ENCODE measurements at regions not wholly inside any gene's neighbourhood (a gene's known extent, or its start where the extent isn't known, plus 50 kb on each side); places are given as distances from the start of the nearest gene placed in this dataset.

DNA sequence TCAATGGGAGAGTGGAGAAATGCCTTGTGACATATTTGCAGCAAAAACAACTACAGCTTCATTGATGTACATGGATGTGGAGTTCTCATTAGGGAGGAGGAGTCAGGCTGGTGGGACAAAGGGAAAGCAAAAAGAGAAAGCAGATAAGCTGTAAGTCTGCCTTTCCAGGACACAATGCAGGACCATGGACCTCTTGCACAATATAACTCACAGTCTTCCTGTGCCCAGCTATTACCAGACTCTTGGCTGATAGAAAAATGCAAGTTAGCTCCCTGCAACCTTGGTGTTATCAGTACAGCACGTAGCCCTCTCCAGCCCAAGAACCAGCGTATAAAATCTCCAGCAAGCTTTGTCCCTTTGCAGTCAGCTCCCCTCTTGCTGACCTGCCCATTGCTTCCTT is 232.3 kb downstream of the NFATC2 start:
- no peak overlapping the region for H3K4me3 Mint-ChIP-seq
- TF ChIP-seq, protein P1, sequence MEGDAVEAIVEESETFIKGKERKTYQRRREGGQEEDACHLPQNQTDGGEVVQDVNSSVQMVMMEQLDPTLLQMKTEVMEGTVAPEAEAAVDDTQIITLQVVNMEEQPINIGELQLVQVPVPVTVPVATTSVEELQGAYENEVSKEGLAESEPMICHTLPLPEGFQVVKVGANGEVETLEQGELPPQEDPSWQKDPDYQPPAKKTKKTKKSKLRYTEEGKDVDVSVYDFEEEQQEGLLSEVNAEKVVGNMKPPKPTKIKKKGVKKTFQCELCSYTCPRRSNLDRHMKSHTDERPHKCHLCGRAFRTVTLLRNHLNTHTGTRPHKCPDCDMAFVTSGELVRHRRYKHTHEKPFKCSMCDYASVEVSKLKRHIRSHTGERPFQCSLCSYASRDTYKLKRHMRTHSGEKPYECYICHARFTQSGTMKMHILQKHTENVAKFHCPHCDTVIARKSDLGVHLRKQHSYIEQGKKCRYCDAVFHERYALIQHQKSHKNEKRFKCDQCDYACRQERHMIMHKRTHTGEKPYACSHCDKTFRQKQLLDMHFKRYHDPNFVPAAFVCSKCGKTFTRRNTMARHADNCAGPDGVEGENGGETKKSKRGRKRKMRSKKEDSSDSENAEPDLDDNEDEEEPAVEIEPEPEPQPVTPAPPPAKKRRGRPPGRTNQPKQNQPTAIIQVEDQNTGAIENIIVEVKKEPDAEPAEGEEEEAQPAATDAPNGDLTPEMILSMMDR (IDR thresholded peaks at IDR 0.05; ENCODE audit: unreplicated experiment in 3 of 3), result no peak
- H3K9me3 Mint-ChIP-seq, result peaks cover 5% of the 10 kb centered on the region
- peaks cover 11% of the 10 kb centered on the region for H3K4me1 Mint-ChIP-seq
- H3K27ac Mint-ChIP-seq, result no peak overlapping the region
- H3K27me3 Mint-ChIP-seq (ENCODE audit: low read depth), result peaks cover 36% of the 10 kb centered on the region
- no peaks in the 10 kb centered on the region for H3K36me3 Mint-ChIP-seq (ENCODE audit: low read depth)

DNA sequence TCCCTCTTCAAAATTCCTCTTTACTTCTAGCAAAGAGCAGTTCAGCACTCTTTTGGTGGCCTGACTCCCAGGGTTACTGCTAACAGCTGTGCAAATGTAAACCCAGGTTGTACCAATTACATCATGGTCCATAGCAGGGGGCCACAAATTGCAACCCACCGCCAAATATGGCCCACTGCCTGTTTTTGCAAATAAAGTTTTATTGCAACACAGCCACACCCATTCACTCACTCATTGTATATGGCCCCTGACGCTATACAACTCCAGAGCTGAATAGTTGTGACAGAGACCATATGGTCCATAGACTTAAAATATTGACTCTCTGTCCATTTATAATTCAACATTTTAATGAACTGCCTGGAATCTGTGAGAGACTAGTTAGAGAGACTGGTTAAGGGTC is 233.4 kb downstream of the NFATC2 start:
- Mint-ChIP-seq H3K27me3 (ENCODE audit: low read depth) (peaks cover 30% of the 10 kb centered on the region), H3K9me3 (peaks cover 5% of the 10 kb centered on the region), H3K4me1 (peaks cover 11% of the 10 kb centered on the region), H3K27ac (no peak overlapping the region), H3K36me3 (ENCODE audit: low read depth) (no peaks in the 10 kb centered on the region), H3K4me3 (no peak overlapping the region)
- TF ChIP-seq, protein P1 (IDR thresholded peaks at IDR 0.05; ENCODE audit: unreplicated experiment in 3 of 3), result no peak

DNA sequence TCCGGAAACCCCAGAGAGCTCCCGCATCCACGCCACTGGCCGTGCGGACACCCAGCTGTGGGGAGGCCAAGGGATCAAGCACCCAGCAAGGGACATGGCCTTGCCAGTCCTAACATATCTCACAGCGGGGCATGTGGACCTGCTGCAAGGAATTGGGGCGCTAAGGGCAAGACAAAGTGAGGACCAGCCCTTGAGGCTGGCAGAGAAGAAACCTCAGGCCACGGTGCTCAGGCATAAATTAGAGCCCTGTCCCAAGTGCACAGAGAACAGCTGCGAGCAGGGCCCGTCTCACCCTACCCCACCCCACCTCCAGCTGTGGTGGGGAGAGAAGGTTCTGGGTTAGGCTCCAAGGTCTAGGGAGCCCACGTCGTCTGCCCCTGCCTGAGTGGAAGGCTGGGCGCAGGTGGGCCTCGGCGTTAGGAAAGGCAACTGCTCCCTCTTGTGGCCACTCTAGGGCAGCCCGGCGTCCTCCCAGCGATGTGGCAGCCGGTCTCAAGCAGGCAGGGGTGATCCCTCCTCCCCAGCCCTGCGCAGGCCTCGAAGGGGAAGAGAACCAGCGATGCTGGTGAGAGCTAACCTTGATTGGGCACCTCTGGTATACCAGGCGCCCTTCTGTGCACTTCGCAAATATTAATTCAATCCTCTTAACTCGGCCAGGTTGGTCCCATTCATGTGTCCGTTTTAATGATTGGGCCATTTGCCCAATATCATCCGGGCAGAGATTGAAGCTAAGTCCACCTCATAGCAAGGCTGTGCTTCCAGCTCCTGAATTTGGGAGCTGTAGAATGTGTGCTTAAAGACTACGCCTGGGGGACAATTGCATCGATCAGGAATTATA is 235.8 kb downstream of the NFATC2 start:
- Mint-ChIP-seq H3K27ac (no peak overlapping the region), H3K36me3 (ENCODE audit: low read depth) (no peaks in the 10 kb centered on the region), H3K27me3 (ENCODE audit: low read depth) (peaks cover 30% of the 10 kb centered on the region), H3K9me3 (peaks cover 5% of the 10 kb centered on the region), H3K4me1 (peaks cover 5% of the 10 kb centered on the region), H3K4me3 (no peak overlapping the region)
- TF ChIP-seq, protein P1 (IDR thresholded peaks at IDR 0.05; ENCODE audit: unreplicated experiment in 3 of 3), result peak; percentile 92 to 97 (median 94)

DNA sequence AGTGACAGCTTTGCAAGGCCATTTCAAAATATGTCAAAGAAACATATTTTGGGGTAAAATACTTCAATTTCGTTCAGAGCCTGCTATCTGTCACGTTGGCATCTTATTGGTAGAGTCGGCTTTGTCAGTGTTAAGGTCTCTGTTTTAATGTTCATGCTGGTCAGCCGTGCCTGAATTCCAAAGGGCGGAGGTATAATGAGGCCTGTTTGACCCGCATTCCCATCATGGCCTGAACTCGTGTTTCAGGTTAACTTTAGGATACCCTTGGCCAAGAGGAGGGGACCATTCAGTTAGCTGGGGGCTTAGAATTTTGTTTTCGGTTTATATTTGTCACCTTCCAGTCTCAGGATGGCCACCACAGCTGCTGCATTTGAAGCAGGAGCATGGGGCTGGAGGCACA is 236.4 kb downstream of the NFATC2 start:
- H3K4me1 Mint-ChIP-seq, result no peaks in the 10 kb centered on the region
- H3K36me3 Mint-ChIP-seq (ENCODE audit: low read depth), result no peaks in the 10 kb centered on the region
- TF ChIP-seq, protein P1 (IDR thresholded peaks at IDR 0.05; ENCODE audit: unreplicated experiment in 3 of 3), result no peak
- peaks cover 25% of the 10 kb centered on the region for H3K27me3 Mint-ChIP-seq (ENCODE audit: low read depth)
- no peak overlapping the region for H3K4me3 Mint-ChIP-seq
- H3K27ac Mint-ChIP-seq, result no peak overlapping the region
- peaks cover 5% of the 10 kb centered on the region for H3K9me3 Mint-ChIP-seq

DNA sequence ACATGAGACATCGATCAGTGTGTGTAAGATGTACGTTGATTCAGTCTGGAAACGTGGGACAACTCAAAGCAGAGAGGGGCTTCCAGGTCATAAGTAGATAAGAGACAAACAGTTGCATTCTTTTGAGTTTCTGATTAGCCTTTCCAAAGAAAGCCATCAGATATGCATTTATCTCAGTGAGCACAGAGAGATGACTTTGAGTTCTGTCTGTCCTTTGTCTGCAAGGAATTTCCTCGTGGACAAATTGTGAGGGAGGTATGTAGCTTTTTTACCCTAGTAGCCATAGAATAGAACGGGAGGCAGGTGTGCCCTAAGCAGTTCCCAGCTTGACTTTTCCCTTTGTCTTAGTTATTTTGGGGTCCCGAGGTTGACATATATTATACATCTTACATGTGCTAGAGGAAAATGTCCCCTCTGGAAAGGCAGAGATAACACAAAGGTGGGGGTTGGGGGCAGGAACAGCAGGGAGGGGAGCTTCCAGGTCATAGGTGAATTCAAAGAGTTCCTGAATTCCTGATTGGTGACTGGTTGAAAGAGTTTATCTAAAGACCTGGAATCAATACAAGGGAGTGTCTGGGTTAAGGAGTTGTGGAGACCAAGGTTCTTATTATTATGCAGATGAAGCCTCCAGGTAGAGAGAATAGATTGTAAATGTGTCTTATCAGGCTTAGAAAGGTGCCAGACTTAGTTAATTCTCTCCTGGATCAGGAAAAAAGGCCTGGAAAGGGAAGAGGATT is 237.0 kb downstream of the NFATC2 start:
- peaks cover 7% of the 10 kb centered on the region for H3K9me3 Mint-ChIP-seq
- H3K4me1 Mint-ChIP-seq, result no peaks in the 10 kb centered on the region
- H3K4me3 Mint-ChIP-seq, result no peak overlapping the region
- H3K27ac Mint-ChIP-seq, result no peak overlapping the region
- TF ChIP-seq, protein P1 (IDR thresholded peaks at IDR 0.05; ENCODE audit: unreplicated experiment in 3 of 3), result no peak
- H3K36me3 Mint-ChIP-seq (ENCODE audit: low read depth), result no peaks in the 10 kb centered on the region
- H3K27me3 Mint-ChIP-seq (ENCODE audit: low read depth), result peaks cover 25% of the 10 kb centered on the region

All from nephron (organoid).